Spleen (tissue), 7 donors: ENCODE measurements at regions not wholly inside any gene's neighbourhood (a gene's known extent, or its start where the extent isn't known, plus 50 kb on each side); places are given as distances from the start of the nearest gene placed in this dataset.

Source experiments
- POLR2A ChIP-seq, 3 donors: fragments of 450-650 bp; IDR thresholded peaks; one replicate each; pipeline ENCODE4 v1.5.1; 2017; ENCODE audit warnings: antibody characterized with exemption in 3 of 3, mild to moderate bottlenecking in 1 of 3
- POLR2AphosphoS5 ChIP-seq, 3 donors: sonication (generic); formaldehyde crosslinking; IDR thresholded peaks; one replicate each; pipeline ENCODE4 v1.5.1; 2017; ENCODE audit warnings: antibody characterized with exemption in 3 of 3
- TF ChIP-seq, protein P1 (sequence below), 11 experiments: fragments of 200-600 bp in 7 of 11; fragments of 450-650 bp in 4 of 11; sonication (generic) in 4 of 11; IDR thresholded peaks in 8 of 11; conservative IDR thresholded peaks in 3 of 11; 1 replicate in 7 of 11; 2 replicates in 4 of 11; pipeline versions ENCODE4 v1.4.0 to v1.8.0; 2016 to 2021; ENCODE audit warnings: antibody characterized with exemption in 11 of 11, inconsistent platforms in 4 of 11, mild to moderate bottlenecking in 1 of 11
- donor health status: DM: no; HTN: no; CAD: no; lungs with moderate emphysema.
- donor health status: DM: no; HTN: no; CAD: no.
- donor health status: DM: no; HTN: no; CAD: no.

DNA sequence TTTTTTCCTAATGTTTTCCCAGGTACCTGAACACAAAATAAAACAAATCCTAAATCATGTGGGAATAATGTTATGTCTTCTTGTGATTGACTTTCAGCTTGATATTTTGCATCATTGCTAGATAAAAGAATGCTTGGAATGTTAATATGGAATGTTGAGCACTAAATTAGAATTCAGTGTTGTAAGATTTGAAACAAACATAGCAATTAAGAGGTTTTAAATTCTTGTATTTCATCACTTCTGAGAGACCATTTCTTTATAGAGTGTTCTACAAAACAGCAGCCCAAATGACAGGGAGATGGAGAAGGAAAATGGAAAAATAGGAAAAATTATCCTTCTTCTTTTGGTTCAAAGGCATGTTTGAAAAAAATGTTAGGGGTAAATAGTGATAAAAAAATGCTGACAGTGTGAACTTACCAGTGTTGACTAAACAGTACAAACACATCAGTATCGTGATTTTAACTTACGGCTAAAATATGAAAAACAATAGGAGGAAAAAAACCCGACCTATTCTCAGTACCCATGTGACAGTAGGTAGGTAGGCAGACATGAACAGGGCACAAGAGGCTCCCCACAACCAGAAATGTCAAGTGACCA is 102.6 kb upstream of the PDE5A start:
- TF ChIP-seq, protein P1, sequence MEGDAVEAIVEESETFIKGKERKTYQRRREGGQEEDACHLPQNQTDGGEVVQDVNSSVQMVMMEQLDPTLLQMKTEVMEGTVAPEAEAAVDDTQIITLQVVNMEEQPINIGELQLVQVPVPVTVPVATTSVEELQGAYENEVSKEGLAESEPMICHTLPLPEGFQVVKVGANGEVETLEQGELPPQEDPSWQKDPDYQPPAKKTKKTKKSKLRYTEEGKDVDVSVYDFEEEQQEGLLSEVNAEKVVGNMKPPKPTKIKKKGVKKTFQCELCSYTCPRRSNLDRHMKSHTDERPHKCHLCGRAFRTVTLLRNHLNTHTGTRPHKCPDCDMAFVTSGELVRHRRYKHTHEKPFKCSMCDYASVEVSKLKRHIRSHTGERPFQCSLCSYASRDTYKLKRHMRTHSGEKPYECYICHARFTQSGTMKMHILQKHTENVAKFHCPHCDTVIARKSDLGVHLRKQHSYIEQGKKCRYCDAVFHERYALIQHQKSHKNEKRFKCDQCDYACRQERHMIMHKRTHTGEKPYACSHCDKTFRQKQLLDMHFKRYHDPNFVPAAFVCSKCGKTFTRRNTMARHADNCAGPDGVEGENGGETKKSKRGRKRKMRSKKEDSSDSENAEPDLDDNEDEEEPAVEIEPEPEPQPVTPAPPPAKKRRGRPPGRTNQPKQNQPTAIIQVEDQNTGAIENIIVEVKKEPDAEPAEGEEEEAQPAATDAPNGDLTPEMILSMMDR (IDR thresholded peaks at IDR 0.05 in 8 of 11, conservative IDR thresholded peaks at IDR 0.05 in 3 of 11) = no peak
- TF ChIP-seq POLR2A (IDR thresholded peaks at IDR 0.05) (no peak), POLR2AphosphoS5 (IDR thresholded peaks at IDR 0.05) (no peak)
